DMS114 treated with DMSO at 0.1 percent for 48 hours (cell line): ENCODE measurements at regions not wholly inside any gene's neighbourhood (a gene's known extent, or its start where the extent isn't known, plus 50 kb on each side); places are given as distances from the start of the nearest gene placed in this dataset.
A peak's percentile ranks its signal among the peaks of the same experiment; 100 is the strongest.
"Not testable (repeated sequence)": the region's sequence is repeated elsewhere in the genome, so short reads cannot be mapped to it uniquely, and the experiment has no call there.

Experiments
- DNase-seq: peaks from one replicate; lab custom pipeline; 2025; ENCODE audit not compliant: unreplicated experiment; lab: John Stamatoyannopoulos, UW

- no peak for DNase-seq
Measured at GRCh38 chr12:17015501-17015900, 409.5 kb upstream of the LMO3 start.

GRCh38 chr12:17007442-17008040 is 401.6 kb upstream of the LMO3 start:
- not testable (repeated sequence) for DNase-seq

- DNase-seq = not testable (repeated sequence)
Measured at GRCh38 chr12:16998538-16998937, 392.6 kb upstream of the LMO3 start.

GRCh38 chr12:16984484-16984883 is 378.5 kb upstream of the LMO3 start:
- DNase-seq = no peak

GRCh38 chr12:16972923-16973770 is 367.2 kb upstream of the LMO3 start:
- no peak for DNase-seq

GRCh38 chr12:16962889-16963288 is 356.9 kb upstream of the LMO3 start:
- DNase-seq = no peak

- DNase-seq = no peak
Measured at GRCh38 chr12:16955083-16955657, 349.2 kb upstream of the LMO3 start.

GRCh38 chr12:16949871-16950667 is 344.1 kb upstream of the LMO3 start:
- DNase-seq = no peak

GRCh38 chr12:16949371-16949770 is 343.4 kb upstream of the LMO3 start:
- DNase-seq = no peak

- no peak for DNase-seq
Measured at GRCh38 chr12:16946704-16947103, 340.7 kb upstream of the LMO3 start.

- peak; percentile 53 for DNase-seq
Measured at GRCh38 chr12:16939871-16940306, 333.9 kb upstream of the LMO3 start.

- DNase-seq = no peak
Measured at GRCh38 chr12:16927259-16927658, 321.3 kb upstream of the LMO3 start.

- no peak for DNase-seq
Measured at GRCh38 chr12:16920451-16920850, 314.5 kb upstream of the LMO3 start.

GRCh38 chr12:16919551-16919950 is 313.6 kb upstream of the LMO3 start:
- no peak for DNase-seq

- no peak for DNase-seq
Measured at GRCh38 chr12:16914853-16915252, 308.9 kb upstream of the LMO3 start.

GRCh38 chr12:16913832-16914490 is 308.0 kb upstream of the LMO3 start:
- DNase-seq = no peak

- DNase-seq = no peak
Measured at GRCh38 chr12:16901946-16902345, 296.0 kb upstream of the LMO3 start.

- no peak for DNase-seq
Measured at GRCh38 chr12:16893426-16893825, 287.5 kb upstream of the LMO3 start.

- DNase-seq = no peak
Measured at GRCh38 chr12:16891673-16892072, 285.7 kb upstream of the LMO3 start.

- DNase-seq = no peak
Measured at GRCh38 chr12:16884819-16885218, 278.9 kb upstream of the LMO3 start.

- no peak for DNase-seq
Measured at GRCh38 chr12:16884056-16884455, 278.1 kb upstream of the LMO3 start.
